Activated CD4-positive, alpha-beta T cell treated with anti-CD3 and anti-CD28 coated beads for 1 hour (primary cell): ENCODE measurements at regions not wholly inside any gene's neighbourhood (a gene's known extent, or its start where the extent isn't known, plus 50 kb on each side); places are given as distances from the start of the nearest gene placed in this dataset.

Experiments used
- DNase-seq: peaks from one replicate; pipeline ENCODE4 v3.0.0-alpha.2; 2020

GRCh38 chr2:145593280-145593679 lies 1073.4 kb upstream of the ZEB2 start:
- DNase-seq = no peak

GRCh38 chr2:145592361-145592760 lies 1072.4 kb upstream of the ZEB2 start:
- DNase-seq = no peak

- DNase-seq = no peak
Observed at GRCh38 chr2:145591109-145591809, 1071.3 kb upstream of the ZEB2 start.

- DNase-seq = no peak
Observed at GRCh38 chr2:145587922-145588321, 1068.0 kb upstream of the ZEB2 start.

GRCh38 chr2:145584353-145584752 lies 1064.4 kb upstream of the ZEB2 start:
- no peak for DNase-seq

- no peak for DNase-seq
Observed at GRCh38 chr2:145573608-145574007, 1053.7 kb upstream of the ZEB2 start.

GRCh38 chr2:145572238-145572637 lies 1052.3 kb upstream of the ZEB2 start:
- DNase-seq = no peak

- no peak for DNase-seq
Observed at GRCh38 chr2:145569108-145569507, 1049.2 kb upstream of the ZEB2 start.

GRCh38 chr2:145563741-145564615 lies 1044.1 kb upstream of the ZEB2 start:
- DNase-seq = no peak

GRCh38 chr2:145561152-145561551 lies 1041.2 kb upstream of the ZEB2 start:
- no peak for DNase-seq

GRCh38 chr2:145558617-145559350 lies 1038.9 kb upstream of the ZEB2 start:
- no peak for DNase-seq

- no peak for DNase-seq
Observed at GRCh38 chr2:145555360-145555759, 1035.4 kb upstream of the ZEB2 start.

GRCh38 chr2:145551686-145552085 lies 1031.8 kb upstream of the ZEB2 start:
- no peak for DNase-seq

- no peak for DNase-seq
Observed at GRCh38 chr2:145548479-145548878, 1028.6 kb upstream of the ZEB2 start.

- DNase-seq = no peak
Observed at GRCh38 chr2:145547620-145548019, 1027.7 kb upstream of the ZEB2 start.

- no peak for DNase-seq
Observed at GRCh38 chr2:145546091-145546490, 1026.2 kb upstream of the ZEB2 start.

GRCh38 chr2:145543856-145544255 lies 1023.9 kb upstream of the ZEB2 start:
- DNase-seq = no peak

- no peak for DNase-seq
Observed at GRCh38 chr2:145543155-145543554, 1023.2 kb upstream of the ZEB2 start.

- no peak for DNase-seq
Observed at GRCh38 chr2:145541028-145541427, 1021.1 kb upstream of the ZEB2 start.

- no peak for DNase-seq
Observed at GRCh38 chr2:145538661-145539350, 1018.9 kb upstream of the ZEB2 start.

GRCh38 chr2:145530653-145531052 lies 1010.7 kb upstream of the ZEB2 start:
- DNase-seq = no peak

- no peak for DNase-seq
Observed at GRCh38 chr2:145524836-145525235, 1004.9 kb upstream of the ZEB2 start.

- no peak for DNase-seq
Observed at GRCh38 chr2:145524303-145524702, 1004.4 kb upstream of the ZEB2 start.
